Fibroblast of skin of scalp (primary cell): ENCODE measurements at regions not wholly inside any gene's neighbourhood (a gene's known extent, or its start where the extent isn't known, plus 50 kb on each side); places are given as distances from the start of the nearest gene placed in this dataset.

Experiments
- DNase-seq: peaks from one replicate; pipeline ENCODE4 v3.0.0-alpha.2; 2013

DNA sequence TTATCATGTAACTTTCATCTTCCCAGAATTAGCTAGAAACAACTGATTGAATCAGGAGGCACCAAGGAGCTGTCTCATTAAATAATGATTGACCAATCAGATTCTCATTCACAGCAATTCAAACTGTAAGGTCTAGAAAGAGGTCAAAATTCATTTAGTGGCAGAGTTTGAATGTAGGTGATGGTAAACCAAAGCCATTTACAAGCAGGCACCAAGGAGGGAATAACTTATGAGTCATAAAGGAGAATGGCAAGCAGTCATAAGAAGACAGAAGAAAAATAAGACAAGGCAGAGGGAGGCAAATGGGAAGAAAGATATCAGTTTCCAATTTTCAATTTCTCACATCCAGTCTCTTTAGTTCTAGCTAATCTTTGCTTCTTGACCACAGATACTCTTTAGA, 52.9 kb upstream of the DEFB112 start:
- no peak for DNase-seq

- DNase-seq: no peak
These were observed 60.9 kb upstream of the DEFB112 start for GRCh38 chr6:50110587-50110986.

DNA sequence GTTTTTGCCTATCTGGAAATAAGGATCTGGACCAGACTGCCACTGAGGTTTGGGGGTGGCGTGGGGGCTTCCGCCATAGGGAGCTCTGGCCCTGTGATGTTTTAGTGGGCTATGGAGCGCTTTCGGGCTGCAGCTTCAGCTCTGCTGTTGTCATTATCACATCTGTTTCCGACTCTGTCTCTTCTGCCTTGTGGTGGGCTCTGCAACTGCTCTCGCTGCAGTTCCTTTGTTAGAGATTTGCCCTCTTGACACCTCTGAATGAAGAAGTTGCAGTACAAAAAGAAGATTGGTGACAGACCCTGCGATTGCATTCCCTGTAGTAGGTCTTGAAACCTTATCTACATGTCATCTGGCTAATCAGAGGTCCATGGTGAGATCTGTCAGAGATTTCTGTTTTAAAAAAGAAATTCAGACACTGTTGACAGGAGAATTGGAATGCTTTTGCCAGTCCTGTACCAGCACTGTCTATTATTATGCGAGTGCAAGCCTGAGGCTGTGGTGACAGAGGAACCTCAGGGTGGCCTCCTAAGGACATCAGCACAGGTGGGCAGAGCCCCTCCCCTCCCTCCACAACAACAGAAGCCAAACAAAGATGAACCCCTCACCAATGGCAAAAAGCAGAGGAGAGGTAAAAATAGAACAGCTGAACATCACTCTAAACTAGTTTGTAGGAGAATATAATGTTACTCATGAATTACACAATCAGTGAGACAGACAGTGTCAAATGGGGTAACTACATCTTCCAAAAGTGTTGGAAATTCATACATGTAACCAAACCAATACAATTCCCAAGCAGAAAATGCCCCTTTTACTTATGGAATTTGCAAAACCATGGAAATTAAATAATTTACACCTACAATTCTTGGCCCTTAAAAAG, 63.5 kb upstream of the DEFB112 start:
- DNase-seq: no peak

DNA sequence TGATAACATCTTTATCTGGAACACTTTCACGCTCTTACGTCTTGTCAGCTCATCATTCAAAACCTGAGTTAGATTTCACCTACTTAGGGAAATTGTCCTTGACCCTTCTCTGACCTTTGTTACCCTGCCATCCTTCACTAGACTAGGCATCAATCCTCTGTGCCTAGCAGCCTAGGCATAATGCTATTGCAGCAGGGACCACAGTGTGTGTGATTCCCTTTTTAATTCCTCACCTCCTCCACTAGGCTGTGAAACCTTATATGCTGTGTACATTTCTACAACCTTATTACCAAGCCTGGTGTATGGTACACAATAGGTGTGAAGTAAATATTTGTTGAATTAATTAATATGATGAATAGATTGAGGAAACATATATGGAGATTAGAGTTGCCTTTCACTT, 66.7 kb upstream of the DEFB112 start:
- DNase-seq: no peak

GRCh38 chr6:50116797-50117542, 67.2 kb upstream of the DEFB112 start:
- DNase-seq: no peak

GRCh38 chr6:50120300-50120699, 70.6 kb upstream of the DEFB112 start:
- DNase-seq: no peak

DNA sequence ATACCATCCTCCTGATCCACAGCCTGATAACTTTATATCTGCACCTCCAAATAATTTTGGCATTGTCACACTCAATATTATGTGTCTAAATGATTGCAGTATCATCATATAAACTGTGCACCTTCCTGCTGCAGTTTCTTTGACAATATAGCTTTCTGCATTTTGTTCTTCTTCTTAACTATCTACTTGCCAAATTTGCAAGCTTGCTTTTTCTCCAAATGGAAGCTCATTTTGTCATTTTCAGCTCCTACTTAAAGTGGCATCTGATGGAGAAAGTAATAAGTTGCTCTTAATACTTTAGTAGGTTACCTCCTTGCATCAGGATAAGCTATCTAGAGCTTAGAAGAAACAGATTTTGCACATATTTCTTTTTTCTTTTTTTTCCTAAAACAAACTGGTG, 74.0 kb upstream of the DEFB112 start:
- no peak for DNase-seq

- DNase-seq: no peak
These were observed 74.8 kb upstream of the DEFB112 start for GRCh38 chr6:50124572-50124971.

GRCh38 chr6:50128420-50129005, 78.8 kb upstream of the DEFB112 start:
- DNase-seq: peak; percentile 18

DNA sequence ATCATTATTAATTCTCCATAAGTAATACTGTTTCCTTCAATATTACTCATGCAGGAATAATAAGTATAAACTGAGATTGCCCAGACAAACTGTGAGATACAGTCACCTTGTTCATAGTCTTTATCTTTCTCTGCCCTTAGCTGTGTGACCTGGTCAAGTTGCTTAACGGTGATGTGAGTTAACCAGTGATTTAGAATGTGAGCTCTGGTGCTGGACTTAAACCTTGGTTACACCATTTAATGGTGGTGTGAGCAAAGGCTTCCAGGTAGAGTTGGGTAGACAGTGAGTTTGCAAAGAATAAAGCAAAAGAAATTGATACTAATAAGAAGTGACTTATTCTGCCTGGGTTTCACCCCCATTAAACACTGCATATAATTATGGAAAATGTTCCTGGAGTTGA, 86.2 kb upstream of the DEFB112 start:
- DNase-seq: no peak

- DNase-seq: no peak
These were observed 91.4 kb upstream of the DEFB112 start for GRCh38 chr6:50141100-50141499.

GRCh38 chr6:50143011-50143719, 93.4 kb upstream of the DEFB112 start:
- DNase-seq: peak; percentile 1

- DNase-seq: peak; percentile 2
These were observed 95.4 kb upstream of the DEFB112 start for GRCh38 chr6:50145125-50145524.

DNA sequence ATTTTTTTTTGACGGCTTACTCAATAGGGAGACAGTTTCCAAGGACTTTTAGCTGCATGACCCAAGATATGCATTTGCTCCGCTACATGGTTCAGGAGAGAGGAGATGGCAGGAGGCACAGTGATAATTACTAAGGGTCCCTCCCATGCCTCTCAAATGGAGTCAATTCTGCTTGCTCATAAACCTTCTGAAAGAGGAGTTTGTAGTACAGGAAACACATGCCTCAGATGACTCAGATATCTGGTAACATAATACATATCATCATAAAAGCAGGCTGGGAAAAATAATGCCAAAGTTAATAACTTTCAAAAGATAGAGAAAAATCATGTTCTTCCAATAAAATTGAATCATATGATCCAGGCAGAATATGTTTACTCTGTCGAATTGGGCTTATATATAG, 97.6 kb upstream of the DEFB112 start:
- DNase-seq: no peak

- DNase-seq: no peak
These were observed 130.9 kb upstream of the DEFB112 start for GRCh38 chr6:50180646-50181045.

DNA sequence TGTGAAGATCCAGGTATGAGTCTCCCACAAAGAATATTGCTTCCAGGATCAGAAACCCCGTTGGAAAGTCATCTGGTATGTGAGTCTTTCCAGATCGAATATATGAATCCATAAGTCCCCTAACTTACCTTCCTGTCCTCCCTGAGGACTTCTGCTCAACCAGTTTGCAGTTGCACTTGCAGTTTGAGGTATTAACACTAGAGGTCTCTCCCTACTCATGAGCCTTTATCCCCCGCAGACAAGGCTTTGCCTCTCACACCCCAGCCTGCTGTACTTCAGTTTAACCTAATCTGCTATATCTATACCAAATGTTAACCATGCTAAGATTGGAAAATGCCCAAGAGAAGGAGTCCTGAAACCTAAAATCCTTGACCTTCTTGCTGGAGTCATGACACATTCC, 135.3 kb upstream of the DEFB112 start:
- peak; percentile 0 for DNase-seq

DNA sequence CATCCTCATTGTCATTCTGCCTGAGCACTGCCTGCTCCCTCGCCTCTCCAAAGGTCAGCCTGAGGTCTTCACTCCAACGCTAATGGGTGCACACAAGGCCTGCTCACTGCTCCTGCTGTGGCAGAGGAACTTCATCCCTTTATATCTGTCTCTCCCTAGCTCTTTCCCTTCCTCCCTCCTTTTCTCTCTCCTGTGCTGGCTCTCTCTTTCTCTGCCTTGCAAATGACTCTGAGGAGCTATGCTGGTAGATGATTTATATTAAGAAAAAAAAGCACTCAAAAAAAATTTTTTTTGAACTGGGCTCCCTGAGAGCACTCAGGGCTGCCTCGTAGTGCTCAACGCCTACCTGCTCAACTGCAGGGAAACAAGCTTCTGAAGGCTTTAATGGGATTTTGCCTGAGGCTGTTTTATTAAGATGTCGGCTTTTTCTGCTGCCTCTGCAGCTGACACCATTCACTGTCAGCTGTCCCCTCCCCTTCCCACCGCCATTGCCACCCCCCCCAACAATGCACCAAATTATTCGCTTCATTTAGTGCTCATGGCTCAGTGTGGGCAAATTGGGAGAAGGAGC, 137.7 kb upstream of the DEFB112 start:
- DNase-seq: no peak

DNA sequence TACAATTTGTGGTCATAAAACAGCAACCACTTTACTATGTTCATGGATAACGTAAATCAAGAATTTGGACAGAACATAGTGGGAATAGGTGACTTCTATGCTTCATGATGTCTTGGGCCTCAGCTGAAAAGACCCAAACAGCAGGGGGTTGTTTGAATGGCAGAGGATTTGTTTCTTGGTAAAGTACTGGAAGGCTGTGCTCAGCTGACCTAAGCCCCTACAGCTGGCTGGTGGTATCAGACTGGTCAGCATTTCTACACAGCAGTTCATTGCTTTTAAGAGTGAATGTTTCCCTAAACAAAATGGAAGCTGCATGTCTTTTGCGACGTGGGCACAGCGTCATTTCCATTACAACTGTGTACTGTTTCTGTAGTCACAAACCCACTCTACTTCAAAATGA, 148.5 kb upstream of the DEFB112 start:
- no peak for DNase-seq

- no peak for DNase-seq
These were observed 153.0 kb upstream of the DEFB112 start for GRCh38 chr6:50202766-50203165.

GRCh38 chr6:50211582-50211981, 161.9 kb upstream of the DEFB112 start:
- no peak for DNase-seq

- no peak for DNase-seq
These were observed 163.4 kb upstream of the DEFB112 start for GRCh38 chr6:50213146-50213545.

- no peak for DNase-seq
These were observed 165.2 kb upstream of the DEFB112 start for GRCh38 chr6:50214937-50215336.

DNA sequence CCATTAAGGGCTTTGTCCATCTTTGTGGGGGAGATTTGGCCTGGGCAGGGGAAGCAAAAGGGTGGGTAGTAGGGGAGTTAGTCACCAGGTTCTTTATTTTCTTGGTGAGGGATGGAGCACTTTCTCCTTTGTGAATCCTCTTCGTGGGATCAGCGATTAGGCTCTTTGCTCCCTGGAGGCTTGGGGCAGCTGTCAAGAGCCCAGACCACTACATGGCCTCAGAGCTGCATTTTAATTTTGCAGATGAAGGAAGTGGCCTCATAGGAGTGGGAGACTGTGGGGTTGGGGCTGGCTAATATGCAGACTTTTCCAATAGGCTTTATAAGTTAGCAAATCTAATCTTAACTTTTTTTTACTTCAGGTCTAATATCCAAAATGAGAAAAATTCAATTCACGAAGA, 168.1 kb upstream of the DEFB112 start:
- no peak for DNase-seq
